Brain microvascular endothelial cell (primary cell): ENCODE measurements at regions not wholly inside any gene's neighbourhood (a gene's known extent, or its start where the extent isn't known, plus 50 kb on each side); places are given as distances from the start of the nearest gene placed in this dataset.
"Not testable (repeated sequence)": the region's sequence is repeated elsewhere in the genome, so short reads cannot be mapped to it uniquely, and the experiment has no call there.

Experiments used
- DNase-seq: peaks from one replicate; pipeline ENCODE4 v3.0.0-alpha.2; 2020
- H3K27ac ChIP-seq: fragments of 250-450 bp; sonication (Bioruptor Pico); 2 replicates; pipeline ENCODE4 v1.5.1; 2020; ENCODE audit warnings: mild to moderate bottlenecking, moderate library complexity
- H3K27me3 ChIP-seq: fragments of 250-450 bp; sonication (Bioruptor Pico); replicated peaks from 2 replicates; pipeline ENCODE4 v1.5.1; 2020; ENCODE audit warnings: mild to moderate bottlenecking
- H3K36me3 ChIP-seq: fragments of 250-450 bp; sonication (Bioruptor Pico); replicated peaks from 2 replicates; pipeline ENCODE4 v1.5.1; 2020; ENCODE audit warnings: mild to moderate bottlenecking
- H3K4me3 ChIP-seq: 2 replicates; pipeline ENCODE4 v1.5.1; 2011; ENCODE audit warnings: low read depth, mild to moderate bottlenecking, control low read depth, low read length, moderate library complexity
- CTCF ChIP-seq: IDR thresholded peaks from 2 replicates; pipeline ENCODE4 v1.5.1; 2011; ENCODE audit warnings: low read depth, mild to moderate bottlenecking, moderate library complexity, low read length, control low read depth, inconsistent platforms; ENCODE audit errors: missing control alignments
- in situ Hi-C: cut with HindIII; loops from 2 replicates; pipeline ENCODE4 v1.10.0; 2017; ENCODE audit warnings: low sequenced_read_pairs, low pct_ligation_motif_present

GRCh38 chr6:81612136-81612535, 140.3 kb downstream of the TENT5A start:
- Histone ChIP-seq H3K27ac (no peak overlapping the region), H3K36me3 (no peaks in the 10 kb centered on the region), H3K4me3 (no peak overlapping the region), H3K27me3 (no peaks in the 10 kb centered on the region)
- no peak for DNase-seq
- in situ Hi-C loops: no loop called here
- no peak for TF ChIP-seq CTCF

- Histone ChIP-seq H3K4me3 (no peak overlapping the region), H3K36me3 (no peaks in the 10 kb centered on the region), H3K27me3 (no peaks in the 10 kb centered on the region), H3K27ac (no peak overlapping the region)
- no peak for TF ChIP-seq CTCF
- in situ Hi-C loops: no loop called here
- DNase-seq: no peak
Measured at GRCh38 chr6:81609736-81610135, 142.7 kb downstream of the TENT5A start.

- in situ Hi-C loops: no loop called here
- Histone ChIP-seq H3K27me3 (no peaks in the 10 kb centered on the region), H3K36me3 (no peaks in the 10 kb centered on the region), H3K27ac (no peak overlapping the region), H3K4me3 (no peak overlapping the region)
- TF ChIP-seq CTCF: no peak
- DNase-seq: no peak
Measured at GRCh38 chr6:81608776-81609175, 143.7 kb downstream of the TENT5A start.

- in situ Hi-C loops: no loop called here
- H3K27ac ChIP-seq: peak overlapping the region; percentile 59
- H3K27me3 ChIP-seq: no peaks in the 10 kb centered on the region
- no peak for DNase-seq
- H3K4me3 ChIP-seq: no peak overlapping the region
- no peak for TF ChIP-seq CTCF
- H3K36me3 ChIP-seq: no peaks in the 10 kb centered on the region
Measured at GRCh38 chr6:81606965-81607381, 145.5 kb downstream of the TENT5A start.

- H3K27ac ChIP-seq: no peak overlapping the region
- H3K27me3 ChIP-seq: no peaks in the 10 kb centered on the region
- no peak overlapping the region for H3K4me3 ChIP-seq
- no peaks in the 10 kb centered on the region for H3K36me3 ChIP-seq
- in situ Hi-C loops: no loop called here
- DNase-seq: no peak
- no peak for TF ChIP-seq CTCF
Measured at GRCh38 chr6:81605526-81605925, 147.0 kb downstream of the TENT5A start.

- no peak overlapping the region for H3K4me3 ChIP-seq
- TF ChIP-seq CTCF: no peak
- no peak for DNase-seq
- no peaks in the 10 kb centered on the region for H3K27me3 ChIP-seq
- no peaks in the 10 kb centered on the region for H3K36me3 ChIP-seq
- in situ Hi-C loops: no loop called here
- no peak overlapping the region for H3K27ac ChIP-seq
Measured at GRCh38 chr6:81601918-81602317, 150.6 kb downstream of the TENT5A start.

GRCh38 chr6:81600488-81600887, 152.0 kb downstream of the TENT5A start:
- in situ Hi-C loops, DNase-seq, H3K27ac ChIP-seq: not testable (repeated sequence)

More at GRCh38 chr6:81600488-81600887, 152.0 kb downstream of the TENT5A start:
- H3K27me3 ChIP-seq, H3K36me3 ChIP-seq, H3K4me3 ChIP-seq: not testable (repeated sequence)
